ENCODE measurements at regions not wholly inside any gene's neighbourhood (a gene's known extent, or its start where the extent isn't known, plus 50 kb on each side); places are given as distances from the start of the nearest gene placed in this dataset.

- H3K27ac ChIP-seq = no peak overlapping the region
- no peak for TF ChIP-seq ZFX (IDR thresholded peaks at IDR 0.05; ENCODE audit: borderline replicate concordance)
- no peak for TF ChIP-seq CTCF (IDR thresholded peaks at IDR 0.05)
These were observed 364.5 kb upstream of the CDH2 start for GRCh38 chr18:28541276-28541930.

GRCh38 chr18:28529644-28530043 is 352.7 kb upstream of the CDH2 start:
- TF ChIP-seq CTCF (IDR thresholded peaks at IDR 0.05) = no peak

GRCh38 chr18:28526196-28526595 is 349.3 kb upstream of the CDH2 start:
- TF ChIP-seq ZFX (IDR thresholded peaks at IDR 0.05; ENCODE audit: borderline replicate concordance) (no peak), CTCF (IDR thresholded peaks at IDR 0.05) (no peak)
- no peak overlapping the region for H3K27ac ChIP-seq

More at GRCh38 chr18:28529644-28530043, 352.7 kb upstream of the CDH2 start:
- H3K27ac ChIP-seq = no peak overlapping the region

GRCh38 chr18:28523758-28524475 is 347.0 kb upstream of the CDH2 start:
- H3K27ac ChIP-seq = no peak overlapping the region
- no peak for TF ChIP-seq CTCF (IDR thresholded peaks at IDR 0.05)
- TF ChIP-seq ZFX (IDR thresholded peaks at IDR 0.05; ENCODE audit: borderline replicate concordance) = no peak

- no peak for TF ChIP-seq CTCF (IDR thresholded peaks at IDR 0.05)
- TF ChIP-seq ZFX (IDR thresholded peaks at IDR 0.05; ENCODE audit: borderline replicate concordance) = no peak
- no peak overlapping the region for H3K27ac ChIP-seq
These were observed 345.3 kb upstream of the CDH2 start for GRCh38 chr18:28522236-28522635.

- no peak for TF ChIP-seq ZFX (IDR thresholded peaks at IDR 0.05; ENCODE audit: borderline replicate concordance)
- TF ChIP-seq CTCF (IDR thresholded peaks at IDR 0.05) = no peak
- H3K27ac ChIP-seq = no peak overlapping the region
These were observed 343.1 kb upstream of the CDH2 start for GRCh38 chr18:28519997-28520396.

GRCh38 chr18:28514699-28515098 is 337.8 kb upstream of the CDH2 start:
- TF ChIP-seq ZFX (IDR thresholded peaks at IDR 0.05; ENCODE audit: borderline replicate concordance) (no peak), CTCF (IDR thresholded peaks at IDR 0.05) (no peak)
- H3K27ac ChIP-seq = no peak overlapping the region
